ENCODE measurements at regions not wholly inside any gene's neighbourhood (a gene's known extent, or its start where the extent isn't known, plus 50 kb on each side); places are given as distances from the start of the nearest gene placed in this dataset.

DNA sequence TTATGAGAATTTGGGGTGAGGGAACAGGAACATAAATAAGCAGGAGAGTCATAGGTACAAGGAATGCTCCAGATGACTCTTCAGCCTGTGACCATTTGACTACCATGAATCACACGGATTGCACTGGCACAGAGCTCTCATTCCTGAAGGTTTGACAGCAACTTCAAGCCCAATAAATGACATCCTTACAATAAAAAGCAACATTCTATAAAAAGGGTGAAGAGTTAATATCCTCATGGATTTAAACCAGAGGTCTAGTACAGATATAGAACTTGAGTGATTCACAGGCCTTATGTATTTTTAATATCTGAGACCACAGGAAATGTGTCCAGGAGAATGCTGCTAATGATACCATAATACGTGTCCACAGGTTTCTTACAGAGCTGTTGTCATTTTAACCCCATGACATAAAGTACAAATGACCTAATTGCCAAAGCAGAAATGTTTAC lies 158.1 kb downstream of the IRS2 start:
- TF ChIP-seq, protein P1, sequence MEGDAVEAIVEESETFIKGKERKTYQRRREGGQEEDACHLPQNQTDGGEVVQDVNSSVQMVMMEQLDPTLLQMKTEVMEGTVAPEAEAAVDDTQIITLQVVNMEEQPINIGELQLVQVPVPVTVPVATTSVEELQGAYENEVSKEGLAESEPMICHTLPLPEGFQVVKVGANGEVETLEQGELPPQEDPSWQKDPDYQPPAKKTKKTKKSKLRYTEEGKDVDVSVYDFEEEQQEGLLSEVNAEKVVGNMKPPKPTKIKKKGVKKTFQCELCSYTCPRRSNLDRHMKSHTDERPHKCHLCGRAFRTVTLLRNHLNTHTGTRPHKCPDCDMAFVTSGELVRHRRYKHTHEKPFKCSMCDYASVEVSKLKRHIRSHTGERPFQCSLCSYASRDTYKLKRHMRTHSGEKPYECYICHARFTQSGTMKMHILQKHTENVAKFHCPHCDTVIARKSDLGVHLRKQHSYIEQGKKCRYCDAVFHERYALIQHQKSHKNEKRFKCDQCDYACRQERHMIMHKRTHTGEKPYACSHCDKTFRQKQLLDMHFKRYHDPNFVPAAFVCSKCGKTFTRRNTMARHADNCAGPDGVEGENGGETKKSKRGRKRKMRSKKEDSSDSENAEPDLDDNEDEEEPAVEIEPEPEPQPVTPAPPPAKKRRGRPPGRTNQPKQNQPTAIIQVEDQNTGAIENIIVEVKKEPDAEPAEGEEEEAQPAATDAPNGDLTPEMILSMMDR (optimal IDR thresholded peaks at IDR 0.05 in 1 of 3, IDR thresholded peaks at IDR 0.05 in 1 of 3, conservative IDR thresholded peaks at IDR 0.05 in 1 of 3; ENCODE audit: extremely low read depth in 1 of 3, insufficient read depth in 2 of 3, low read length in 3 of 3): no peak
- no peak for TF ChIP-seq EZH2 (IDR thresholded peaks at IDR 0.05; ENCODE audit: low read length)
